Umbilical cord (tissue), 1 donor: ENCODE measurements at regions not wholly inside any gene's neighbourhood (a gene's known extent, or its start where the extent isn't known, plus 50 kb on each side); places are given as distances from the start of the nearest gene placed in this dataset.

Experiments used
- DNase-seq: peaks from one replicate; pipeline ENCODE4 v3.0.0-alpha.2; 2015; ENCODE audit warnings: low spot score

DNA sequence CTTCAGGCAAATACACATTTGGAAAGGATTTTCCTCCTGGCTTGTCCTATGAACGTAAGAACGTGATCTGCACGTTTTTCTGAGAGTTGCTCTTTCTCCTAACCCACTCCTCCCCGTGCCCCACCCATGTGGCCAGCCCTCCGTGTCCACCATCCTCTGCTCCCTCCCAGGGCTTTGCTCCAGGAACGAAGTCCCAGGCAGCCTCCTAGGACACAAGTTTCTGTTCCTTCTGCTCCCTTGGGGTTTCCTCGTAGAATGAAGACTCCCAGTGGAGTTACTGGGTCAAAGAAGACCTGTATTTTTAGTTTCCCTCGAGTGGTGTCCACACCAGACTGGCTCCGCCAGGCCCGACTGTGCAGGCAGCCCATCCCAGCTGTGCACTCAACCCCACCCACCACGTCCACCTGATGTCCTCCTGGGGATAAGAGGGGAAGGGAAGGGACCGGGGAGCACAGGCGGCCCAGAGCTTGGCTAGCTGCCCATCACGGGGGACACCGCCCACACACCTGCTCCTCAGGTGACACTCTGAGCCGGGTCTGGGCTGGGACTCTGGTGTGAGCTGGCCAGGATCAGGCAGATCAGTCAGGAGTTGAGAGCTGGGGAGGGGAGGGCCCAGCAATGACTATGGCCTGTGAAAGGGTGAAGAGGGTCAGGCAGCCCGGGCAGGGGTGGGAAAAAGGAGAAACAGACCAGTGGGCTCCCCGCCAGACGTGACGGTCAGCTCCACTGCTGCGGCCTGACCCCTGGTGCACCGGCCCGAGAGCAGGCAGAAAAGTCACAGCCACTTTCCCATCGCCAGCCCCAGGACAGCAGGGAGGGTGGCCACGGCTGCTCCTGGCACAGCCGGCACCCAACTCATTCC is 54.3 kb upstream of the PPP2R2D start:
- DNase-seq = no peak

DNA sequence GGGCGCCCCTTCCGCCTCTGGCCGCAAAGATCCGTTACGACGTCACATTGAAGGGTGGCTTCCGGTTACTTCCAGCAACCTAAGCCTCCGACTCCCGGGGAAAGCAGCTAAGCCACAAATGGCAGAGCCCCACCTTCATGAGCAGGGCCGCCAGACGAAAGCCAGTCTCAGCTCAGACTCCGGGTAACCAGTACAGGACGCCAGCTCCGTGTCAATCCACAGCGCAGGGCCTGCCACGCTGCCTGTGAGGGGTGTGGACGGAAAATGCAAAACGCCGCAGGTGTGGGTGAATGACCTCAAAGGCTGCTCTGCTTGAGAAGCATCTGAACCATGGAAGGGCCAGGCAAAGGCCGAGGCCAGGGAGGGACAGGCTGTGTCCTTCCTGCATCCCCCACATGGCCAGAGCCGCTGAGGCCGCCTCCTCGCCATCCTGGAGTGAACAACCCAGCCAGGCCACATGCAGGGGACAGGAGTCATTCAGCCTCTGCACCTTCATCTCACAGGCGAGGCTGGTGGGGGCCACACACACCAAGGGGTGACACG is 53.5 kb upstream of the PPP2R2D start:
- no peak for DNase-seq

DNA sequence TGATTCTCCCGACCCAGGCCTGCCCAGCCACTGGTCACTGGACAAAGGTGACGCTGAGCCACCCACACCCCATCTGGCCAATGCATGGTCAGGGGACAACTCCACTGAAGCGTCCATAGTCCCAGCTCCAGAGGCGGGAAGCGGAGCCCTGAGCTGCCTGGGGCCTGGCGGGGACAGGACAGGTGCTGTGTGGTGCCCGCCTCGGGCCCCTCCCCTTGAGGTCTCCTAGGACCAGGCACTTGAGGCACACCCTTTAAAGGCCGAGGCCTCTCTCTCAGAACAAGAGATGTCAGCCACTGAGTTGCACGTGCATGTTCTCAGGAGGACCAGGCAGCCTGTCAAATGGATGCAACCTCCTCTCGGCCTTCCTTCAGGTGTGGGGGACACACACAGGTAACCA is 52.5 kb upstream of the PPP2R2D start:
- no peak for DNase-seq

DNA sequence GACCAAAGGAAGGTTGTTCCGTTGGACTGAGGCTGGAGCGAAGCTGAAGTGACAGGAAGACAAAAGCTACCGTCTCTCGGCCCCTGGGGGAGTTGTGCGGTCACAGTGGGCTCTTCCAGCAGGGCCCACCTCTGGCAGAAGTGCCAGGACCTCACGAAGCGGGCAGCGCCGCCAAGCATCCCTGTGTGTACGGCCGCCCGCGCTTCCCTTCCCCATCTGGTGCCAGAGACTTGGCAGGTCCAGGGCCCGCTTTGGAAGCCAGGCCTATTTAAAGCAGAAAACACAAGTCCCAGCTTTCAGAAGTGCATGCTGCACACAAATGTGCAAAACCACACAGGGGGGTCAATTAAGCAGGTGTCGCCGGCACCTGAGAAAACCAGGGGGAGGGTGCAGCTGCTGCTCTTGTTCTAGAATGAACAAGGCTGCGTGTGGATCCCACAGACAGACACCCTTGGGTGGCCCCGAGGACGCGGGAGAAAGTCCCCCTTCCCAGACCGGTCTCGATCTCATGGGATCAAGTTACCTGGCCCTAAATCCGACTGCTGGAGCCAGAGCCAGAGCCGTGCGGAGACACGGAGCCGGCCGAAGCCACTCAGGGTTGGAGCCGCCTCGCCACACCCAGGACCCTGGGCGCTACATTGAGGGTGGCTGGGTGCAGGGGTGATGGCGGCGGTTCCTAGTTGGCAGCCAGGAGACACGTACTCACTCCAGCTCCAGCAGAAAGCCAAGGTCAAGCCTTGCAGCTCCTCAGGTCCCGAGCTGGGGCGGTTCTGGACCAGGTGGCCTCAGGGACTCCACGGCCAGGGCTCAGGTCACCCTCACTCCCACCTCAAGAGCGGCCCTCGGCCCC is 51.8 kb upstream of the PPP2R2D start:
- no peak for DNase-seq

- DNase-seq = no peak
Observed at GRCh38 chr10:131849591-131850382, 51.0 kb upstream of the PPP2R2D start.

DNA sequence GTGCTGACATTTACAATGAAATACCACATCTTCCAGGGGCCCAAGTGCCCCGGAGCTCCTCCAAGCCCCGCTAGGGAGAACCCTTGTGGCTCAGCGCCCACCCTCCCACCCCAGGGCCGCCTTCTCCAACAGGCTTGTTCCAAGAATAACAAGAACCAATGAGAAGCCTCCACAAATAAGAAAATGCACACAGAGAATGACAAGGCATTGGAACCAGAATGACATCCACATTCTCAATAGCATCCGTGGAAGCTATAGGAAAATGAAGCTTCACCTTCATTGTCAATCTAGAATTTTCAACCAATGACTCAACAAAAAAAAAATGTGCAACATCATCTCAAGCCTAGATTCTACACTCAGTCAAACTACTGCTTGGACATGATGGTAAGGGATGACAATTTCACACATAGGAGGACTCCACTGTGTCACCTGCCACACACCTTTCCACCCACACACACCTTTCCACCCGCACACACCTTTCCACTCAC is 50.4 kb upstream of the PPP2R2D start:
- no peak for DNase-seq
